Stimulated activated naive CD8-positive, alpha-beta T cell treated with anti-CD3 and anti-CD28 coated beads, Interleukin-15, Interleukin-2, amounts not matched to agents 100 ng/mL and 50 ng/mL, for 24 hours (primary cell): ENCODE measurements at regions not wholly inside any gene's neighbourhood (a gene's known extent, or its start where the extent isn't known, plus 50 kb on each side); places are given as distances from the start of the nearest gene placed in this dataset.
"Not testable (repeated sequence)": the region's sequence is repeated elsewhere in the genome, so short reads cannot be mapped to it uniquely, and the experiment has no call there.

ENCODE experiments used
- H3K27ac Mint-ChIP-seq: one replicate; pipeline ENCODE4 v1.8.0; 2021; ENCODE audit warnings: mild to moderate bottlenecking, mixed read lengths
- H3K27me3 Mint-ChIP-seq: one replicate; pipeline ENCODE4 v1.8.0; 2021; ENCODE audit warnings: mixed read lengths
- H3K36me3 Mint-ChIP-seq: one replicate; pipeline ENCODE4 v1.8.0; 2021; ENCODE audit warnings: low read depth, mixed read lengths
- H3K4me1 Mint-ChIP-seq: one replicate; pipeline ENCODE4 v1.8.0; 2021; ENCODE audit warnings: low read depth, mixed read lengths
- H3K4me3 Mint-ChIP-seq: one replicate; pipeline ENCODE4 v1.8.0; 2021; ENCODE audit warnings: mild to moderate bottlenecking, mixed read lengths
- H3K9me3 Mint-ChIP-seq: one replicate; pipeline ENCODE4 v1.8.0; 2021; ENCODE audit warnings: mixed read lengths

DNA sequence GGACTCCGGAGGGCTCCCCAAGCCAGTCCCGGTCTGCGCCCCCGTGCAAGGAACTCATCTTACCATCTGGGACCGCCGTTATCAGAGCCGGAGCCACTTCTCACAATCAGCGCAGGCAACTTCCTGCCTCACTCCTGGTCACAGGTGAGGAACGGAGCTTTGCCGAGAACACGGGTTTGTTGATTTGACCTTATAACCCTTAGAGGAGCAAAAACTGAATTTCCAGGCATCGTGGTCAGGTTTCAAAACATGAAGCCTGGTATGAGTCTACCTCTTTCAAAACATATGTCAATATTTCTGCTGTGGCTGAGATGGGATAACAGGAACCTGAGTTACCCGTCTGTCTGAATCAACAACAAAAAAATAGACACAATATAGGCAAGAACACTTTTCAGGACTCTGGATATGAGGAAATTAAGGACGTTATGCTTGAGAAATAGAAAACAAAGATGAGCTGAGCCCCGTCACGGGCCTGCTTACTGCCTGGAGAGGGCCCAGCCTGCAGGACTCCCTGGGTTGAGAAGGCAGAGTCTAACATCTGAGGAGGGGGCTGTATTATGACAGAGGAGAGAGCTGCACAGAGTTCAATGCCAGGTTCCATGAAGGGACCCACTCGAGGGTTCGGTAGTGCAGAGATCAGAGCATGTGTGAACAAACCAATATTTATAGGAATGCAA, 148.7 kb downstream of the NDUFA10 start:
- Mint-ChIP-seq H3K9me3 (no peaks in the 10 kb centered on the region), H3K4me1 (no peaks in the 10 kb centered on the region), H3K4me3 (no peak overlapping the region), H3K27ac (no peak overlapping the region), H3K36me3 (no peaks in the 10 kb centered on the region), H3K27me3 (peaks cover 13% of the 10 kb centered on the region)

DNA sequence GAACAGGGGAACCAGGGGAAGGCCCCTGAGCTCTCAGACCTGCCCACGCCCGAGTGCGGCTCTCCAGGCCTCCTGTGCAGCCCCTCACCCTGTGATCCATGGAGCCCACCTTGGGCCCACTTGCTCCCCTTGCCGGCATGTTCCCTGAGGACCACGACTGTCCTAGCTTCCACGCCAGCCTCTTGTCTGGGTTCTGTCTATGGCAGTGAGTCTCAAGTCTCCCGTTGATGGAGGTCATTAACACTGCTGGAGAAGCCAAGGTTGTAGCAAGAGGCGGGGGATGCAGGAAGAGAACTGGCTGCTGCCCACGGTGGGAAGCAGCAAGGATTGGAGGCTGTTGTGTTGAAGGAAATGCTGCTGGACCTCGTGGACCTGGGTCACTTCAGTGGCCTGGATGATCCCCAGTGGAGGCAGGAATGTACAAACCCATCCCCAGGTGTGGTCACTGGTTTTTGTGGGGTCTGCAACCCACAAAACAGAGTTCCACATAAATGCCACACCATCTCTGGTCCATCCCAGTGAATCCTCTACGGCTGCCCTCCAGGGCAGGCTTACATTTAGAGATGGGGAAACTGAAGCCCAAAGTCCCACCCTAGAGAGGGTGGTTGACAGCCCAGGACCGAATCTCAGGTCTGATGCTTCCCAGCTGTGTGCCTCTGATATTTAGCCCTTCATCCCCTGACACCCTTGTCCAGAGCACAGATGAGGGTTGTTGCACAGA, 150.3 kb downstream of the NDUFA10 start:
- H3K27ac Mint-ChIP-seq = peak overlapping the region; percentile 40
- H3K27me3 Mint-ChIP-seq = peaks cover 9% of the 10 kb centered on the region
- no peaks in the 10 kb centered on the region for H3K4me1 Mint-ChIP-seq
- H3K4me3 Mint-ChIP-seq = no peak overlapping the region
- no peaks in the 10 kb centered on the region for H3K9me3 Mint-ChIP-seq
- no peaks in the 10 kb centered on the region for H3K36me3 Mint-ChIP-seq

DNA sequence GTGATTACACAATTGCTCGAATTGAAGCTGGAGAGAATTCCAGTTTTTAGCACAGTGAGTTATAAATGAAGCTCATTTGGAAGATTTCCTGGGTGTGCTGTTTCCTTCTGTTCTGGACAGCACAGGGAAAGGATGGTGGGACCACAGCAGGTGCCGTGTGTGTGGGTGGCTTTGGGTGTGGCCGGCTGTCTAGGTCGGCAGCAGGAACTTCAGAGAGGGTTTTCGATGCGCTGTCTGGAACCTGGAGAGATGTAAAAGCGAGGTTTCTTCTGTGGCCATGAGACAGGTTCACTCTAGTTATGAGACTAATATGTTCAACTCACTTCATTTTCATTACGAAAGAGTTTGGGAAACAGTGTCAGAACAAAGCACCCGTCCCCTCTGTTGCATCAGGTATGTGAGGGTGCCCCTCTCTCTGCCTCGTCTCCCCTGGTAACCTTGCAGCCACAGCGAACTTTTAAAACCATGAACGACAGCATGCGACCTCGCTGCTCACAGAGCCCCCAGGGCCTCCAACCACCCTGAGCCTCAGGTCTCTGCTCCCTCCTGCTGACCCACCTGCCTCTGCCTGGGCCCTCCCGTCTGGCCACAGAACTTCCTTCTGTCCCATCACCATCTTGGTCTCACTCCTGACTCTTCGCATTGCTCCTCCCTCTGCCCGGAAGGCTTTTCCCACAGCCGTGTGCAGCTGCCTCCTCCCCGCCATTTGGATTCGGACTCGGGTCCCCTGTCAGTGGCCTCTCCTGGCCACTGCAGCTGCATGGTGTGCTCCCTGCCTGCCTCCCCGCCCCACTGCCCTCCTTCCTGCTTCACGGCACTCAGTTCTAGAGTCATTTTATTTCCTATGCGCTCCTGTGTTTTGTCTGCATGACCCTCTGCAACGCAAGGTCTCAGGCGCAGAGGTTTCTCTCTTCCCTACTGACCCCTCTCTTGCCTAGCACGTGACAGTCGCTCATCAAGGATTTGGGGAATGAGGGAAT, 151.2 kb downstream of the NDUFA10 start:
- H3K36me3 Mint-ChIP-seq = no peaks in the 10 kb centered on the region
- H3K27me3 Mint-ChIP-seq = peaks cover 9% of the 10 kb centered on the region
- H3K4me3 Mint-ChIP-seq = no peak overlapping the region
- no peaks in the 10 kb centered on the region for H3K4me1 Mint-ChIP-seq
- no peaks in the 10 kb centered on the region for H3K9me3 Mint-ChIP-seq
- H3K27ac Mint-ChIP-seq = peak overlapping the region; percentile 40

DNA sequence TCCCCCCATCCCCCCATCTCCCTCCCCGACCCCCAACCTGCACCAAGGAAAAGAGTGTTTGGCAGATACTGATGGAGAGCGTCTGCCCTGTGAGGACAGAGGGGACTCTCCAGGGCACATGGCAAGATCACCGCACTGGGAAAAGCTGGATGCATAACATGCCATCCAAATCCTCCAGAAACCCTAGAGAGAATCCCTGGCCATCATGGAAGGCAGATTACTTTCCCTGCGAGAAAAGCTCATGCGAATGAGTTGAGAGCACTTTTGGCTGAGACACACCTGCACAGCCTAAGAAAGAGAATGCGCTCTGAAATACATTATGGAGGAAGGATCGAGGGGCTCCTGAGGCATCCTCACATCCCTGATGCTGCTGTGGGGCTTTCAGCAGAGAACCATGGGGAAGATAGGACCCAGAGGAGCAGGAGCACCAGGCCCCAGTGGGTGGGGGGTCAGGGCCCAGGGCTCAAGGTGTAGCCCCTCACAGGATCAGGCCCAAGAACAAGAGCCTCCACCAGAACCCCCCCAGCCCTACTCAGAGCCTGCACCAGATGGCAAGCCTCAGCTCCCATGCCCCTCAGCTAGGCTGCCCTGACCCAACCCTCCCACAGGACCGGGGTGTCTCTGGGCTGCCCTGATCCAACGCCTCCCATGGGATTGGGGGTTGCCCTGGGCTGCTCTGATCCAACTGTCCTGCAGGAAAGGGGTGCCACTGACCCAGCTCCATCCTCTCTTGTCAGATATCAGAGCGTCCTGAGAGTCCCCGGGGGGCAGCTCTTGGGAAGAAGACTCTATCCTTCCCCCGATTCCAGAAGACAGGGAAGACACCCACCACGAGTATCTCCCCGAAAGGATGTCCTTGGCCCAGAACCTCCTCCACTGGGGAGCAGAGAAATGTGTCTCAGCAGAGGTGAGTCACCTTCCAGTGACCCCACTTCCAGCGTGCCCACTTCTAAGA, 153.4 kb downstream of the NDUFA10 start:
- H3K4me3 Mint-ChIP-seq = no peak overlapping the region
- no peaks in the 10 kb centered on the region for H3K9me3 Mint-ChIP-seq
- no peaks in the 10 kb centered on the region for H3K4me1 Mint-ChIP-seq
- peaks cover 9% of the 10 kb centered on the region for H3K27me3 Mint-ChIP-seq
- no peaks in the 10 kb centered on the region for H3K36me3 Mint-ChIP-seq
- no peak overlapping the region for H3K27ac Mint-ChIP-seq

DNA sequence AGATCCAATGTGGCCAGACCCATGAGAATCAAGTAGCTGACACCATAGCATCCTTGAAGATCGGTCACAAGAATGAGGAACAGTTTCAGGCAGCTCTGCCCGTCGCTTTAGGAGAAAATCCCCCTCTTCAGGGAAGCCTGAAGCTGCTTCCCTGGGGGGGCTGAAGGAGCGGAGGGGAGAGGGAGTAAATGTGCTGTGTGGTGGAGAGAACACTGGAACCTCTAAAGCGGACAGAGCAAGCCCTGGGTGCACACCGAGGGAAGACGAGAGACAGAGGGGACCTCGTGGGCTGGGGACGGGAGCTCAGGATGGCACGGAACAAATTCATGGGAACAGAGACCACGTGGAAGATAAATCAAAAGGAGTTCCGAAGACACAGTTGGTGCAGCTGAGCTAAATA, 154.3 kb downstream of the NDUFA10 start:
- H3K27ac Mint-ChIP-seq = no peak overlapping the region
- no peak overlapping the region for H3K4me3 Mint-ChIP-seq
- no peaks in the 10 kb centered on the region for H3K9me3 Mint-ChIP-seq
- no peaks in the 10 kb centered on the region for H3K36me3 Mint-ChIP-seq
- peaks cover 4% of the 10 kb centered on the region for H3K27me3 Mint-ChIP-seq
- H3K4me1 Mint-ChIP-seq = no peaks in the 10 kb centered on the region

DNA sequence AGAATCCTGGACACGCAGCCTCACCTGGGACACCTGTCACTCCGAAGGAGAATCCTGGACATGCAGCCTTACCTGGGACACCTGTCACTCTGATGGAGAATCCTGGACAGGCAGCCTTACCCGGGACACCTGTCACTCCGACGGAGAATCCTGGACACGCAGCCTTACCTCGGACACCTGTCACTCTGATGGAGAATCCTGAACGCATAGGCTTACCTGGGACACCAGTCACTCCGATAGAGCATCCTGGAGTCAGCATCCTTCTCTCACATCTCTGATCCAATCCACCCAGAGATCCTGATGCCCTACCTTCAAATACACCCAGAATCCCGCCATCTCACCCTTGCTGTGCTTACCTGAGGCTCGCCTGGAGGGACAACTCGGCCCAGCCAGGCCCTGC, 154.9 kb downstream of the NDUFA10 start:
- H3K27me3 Mint-ChIP-seq = peaks cover 4% of the 10 kb centered on the region
- no peak overlapping the region for H3K27ac Mint-ChIP-seq
- no peaks in the 10 kb centered on the region for H3K36me3 Mint-ChIP-seq
- H3K4me1 Mint-ChIP-seq = no peaks in the 10 kb centered on the region
- H3K4me3 Mint-ChIP-seq = no peak overlapping the region
- H3K9me3 Mint-ChIP-seq = no peaks in the 10 kb centered on the region

DNA sequence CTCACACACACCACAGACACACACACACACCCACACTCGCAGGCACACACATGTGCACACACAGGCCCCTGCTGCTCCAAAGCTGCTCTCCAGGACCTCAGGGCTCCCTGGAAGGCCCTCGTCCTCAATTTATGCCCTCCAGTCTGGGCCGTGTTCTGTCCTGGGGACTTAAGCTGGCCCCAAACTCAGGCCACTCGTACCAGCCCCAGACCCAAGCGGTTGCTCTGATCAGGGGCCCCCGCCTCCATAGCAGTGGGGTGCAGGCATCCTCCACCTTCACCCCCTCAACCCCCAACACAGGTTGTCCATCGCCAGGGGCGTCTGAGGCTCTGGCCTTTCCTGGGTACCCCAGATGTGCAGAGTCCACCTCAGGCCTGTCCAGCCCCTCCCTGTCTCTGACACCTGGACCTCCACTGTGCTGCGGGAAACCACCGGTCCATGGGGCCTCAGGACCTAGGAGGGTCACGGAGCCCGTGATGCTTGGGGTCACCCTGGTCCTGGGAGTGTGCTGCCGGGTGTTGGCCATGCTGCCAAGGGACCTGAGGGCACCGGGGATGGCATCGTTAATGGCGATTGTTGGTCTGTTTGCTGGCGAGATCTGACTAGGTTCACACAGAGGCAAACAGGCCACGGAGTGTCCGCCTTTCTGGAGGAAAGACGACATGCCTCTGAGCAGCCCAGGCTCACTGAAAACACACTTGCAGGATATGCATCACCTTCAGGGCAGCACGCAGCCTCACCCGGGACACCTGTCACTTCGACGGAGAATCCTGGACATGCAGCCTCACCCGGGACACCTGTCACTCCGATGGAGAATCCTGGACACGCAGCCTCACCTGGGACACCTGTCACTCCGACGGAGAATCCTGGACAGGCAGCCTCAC, 155.6 kb downstream of the NDUFA10 start:
- H3K4me1 Mint-ChIP-seq = no peaks in the 10 kb centered on the region

DNA sequence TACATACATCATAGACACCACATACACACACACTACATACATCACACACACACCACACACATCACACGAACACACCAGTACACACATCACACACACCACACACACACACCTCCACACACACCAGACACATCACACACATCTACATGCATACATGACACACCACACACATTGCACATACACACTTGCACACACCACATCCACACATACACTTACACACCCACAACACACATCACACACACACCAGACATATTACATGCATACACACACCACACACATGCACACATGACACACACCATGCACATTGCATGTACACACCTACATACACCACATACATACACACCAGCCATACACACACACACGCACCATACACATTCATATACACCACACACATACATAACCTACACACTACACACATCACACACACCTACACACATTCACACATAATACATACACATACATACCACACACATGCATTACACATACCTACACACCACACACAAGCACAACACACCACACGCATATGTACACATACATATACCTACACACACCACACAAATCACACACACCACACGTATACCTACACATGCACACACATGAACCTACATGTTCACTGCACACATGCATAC, 156.5 kb downstream of the NDUFA10 start:
- H3K9me3 Mint-ChIP-seq = no peaks in the 10 kb centered on the region
- H3K4me1 Mint-ChIP-seq = no peaks in the 10 kb centered on the region
- no peak overlapping the region for H3K4me3 Mint-ChIP-seq
- H3K36me3 Mint-ChIP-seq = no peaks in the 10 kb centered on the region
- no peak overlapping the region for H3K27ac Mint-ChIP-seq
- no peaks in the 10 kb centered on the region for H3K27me3 Mint-ChIP-seq

More for the DNA sequence above, 155.6 kb downstream of the NDUFA10 start:
- Mint-ChIP-seq H3K27me3 (peaks cover 3% of the 10 kb centered on the region), H3K4me3 (no peak overlapping the region), H3K27ac (no peak overlapping the region), H3K36me3 (no peaks in the 10 kb centered on the region), H3K9me3 (no peaks in the 10 kb centered on the region)

DNA sequence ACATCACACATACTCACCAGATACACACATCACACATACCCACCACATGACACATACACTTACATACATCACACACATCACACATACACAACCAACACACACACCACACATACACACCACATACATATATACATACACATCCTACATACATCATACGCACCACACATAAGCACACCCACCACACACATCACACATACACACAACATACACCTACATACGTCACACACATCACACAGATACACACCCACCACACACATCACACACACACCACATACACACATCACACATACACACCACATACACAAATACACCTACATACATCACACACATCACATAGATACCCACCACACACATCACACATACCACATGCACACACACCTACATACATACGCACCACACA, 158.4 kb downstream of the NDUFA10 start:
- H3K27me3 Mint-ChIP-seq = no peaks in the 10 kb centered on the region
- H3K36me3 Mint-ChIP-seq = no peaks in the 10 kb centered on the region
- no peak overlapping the region for H3K27ac Mint-ChIP-seq
- no peaks in the 10 kb centered on the region for H3K4me1 Mint-ChIP-seq
- no peaks in the 10 kb centered on the region for H3K9me3 Mint-ChIP-seq
- H3K4me3 Mint-ChIP-seq = no peak overlapping the region

DNA sequence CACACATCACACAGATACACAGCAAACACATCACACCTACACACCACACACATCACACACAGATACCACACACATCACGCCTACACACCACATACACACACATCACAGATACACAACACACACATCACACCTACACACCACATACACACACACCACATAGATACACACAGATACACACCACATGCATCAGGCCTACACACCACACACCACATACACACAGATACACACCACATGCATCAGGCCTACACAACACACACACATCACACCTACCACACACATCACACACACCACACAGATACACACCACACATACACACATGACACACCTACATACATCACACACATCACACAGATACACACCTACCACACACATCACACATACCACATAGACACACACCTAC, 158.8 kb downstream of the NDUFA10 start:
- Mint-ChIP-seq H3K4me3 (no peak overlapping the region), H3K9me3 (no peaks in the 10 kb centered on the region), H3K27ac (no peak overlapping the region), H3K4me1 (no peaks in the 10 kb centered on the region), H3K27me3 (no peaks in the 10 kb centered on the region), H3K36me3 (no peaks in the 10 kb centered on the region)

DNA sequence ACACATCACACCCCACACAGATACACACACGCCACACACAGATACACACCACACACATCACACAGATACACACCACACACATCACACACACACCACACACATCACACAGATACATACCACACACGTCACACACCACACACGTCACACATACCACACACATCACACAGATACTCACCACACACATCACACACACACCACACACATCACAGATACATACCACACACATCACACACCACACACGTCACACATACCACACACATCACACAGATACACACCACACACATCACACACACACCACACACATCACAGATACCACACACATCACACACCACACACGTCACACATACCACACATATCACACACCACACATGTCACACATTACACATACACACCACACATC, 159.3 kb downstream of the NDUFA10 start:
- H3K36me3 Mint-ChIP-seq, H3K27me3 Mint-ChIP-seq, H3K4me1 Mint-ChIP-seq, H3K27ac Mint-ChIP-seq, H3K9me3 Mint-ChIP-seq, H3K4me3 Mint-ChIP-seq: not testable (repeated sequence)

DNA sequence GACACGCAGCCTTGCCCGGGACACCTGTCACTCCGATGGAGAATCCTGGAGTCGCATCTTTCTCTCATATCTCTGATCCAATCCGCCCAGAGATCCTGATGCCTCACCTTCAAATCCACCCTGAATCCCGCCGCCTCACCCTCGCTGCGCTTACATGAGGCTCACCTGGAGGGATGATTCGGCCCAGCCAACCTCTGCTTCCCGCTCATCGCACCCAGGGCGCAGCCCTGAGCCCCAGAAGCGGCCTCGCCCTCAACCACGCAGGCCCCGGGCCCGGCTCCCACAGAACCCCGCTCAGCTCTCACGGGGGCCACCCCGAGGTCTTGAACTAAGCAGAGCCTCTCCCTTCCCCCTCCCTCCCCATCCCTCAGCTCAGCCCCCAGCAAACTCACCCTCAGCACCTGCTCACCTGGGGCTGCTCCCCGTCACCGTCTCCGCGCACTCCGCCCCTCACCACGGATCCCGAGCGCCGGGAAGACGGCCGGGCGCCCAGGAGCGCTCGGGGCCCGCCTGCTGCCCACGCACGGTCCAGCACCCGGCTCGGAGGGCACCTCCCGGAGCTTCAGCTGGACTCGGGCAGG, 160.0 kb downstream of the NDUFA10 start:
- Mint-ChIP-seq H3K4me3 (no peak overlapping the region), H3K36me3 (no peaks in the 10 kb centered on the region), H3K4me1 (no peaks in the 10 kb centered on the region), H3K27ac (no peak overlapping the region), H3K27me3 (no peaks in the 10 kb centered on the region), H3K9me3 (no peaks in the 10 kb centered on the region)
